ENCODE measurements at regions not wholly inside any gene's neighbourhood (a gene's known extent, or its start where the extent isn't known, plus 50 kb on each side); places are given as distances from the start of the nearest gene placed in this dataset.
"Not testable (repeated sequence)": the region's sequence is repeated elsewhere in the genome, so short reads cannot be mapped to it uniquely, and the experiment has no call there.

DNA sequence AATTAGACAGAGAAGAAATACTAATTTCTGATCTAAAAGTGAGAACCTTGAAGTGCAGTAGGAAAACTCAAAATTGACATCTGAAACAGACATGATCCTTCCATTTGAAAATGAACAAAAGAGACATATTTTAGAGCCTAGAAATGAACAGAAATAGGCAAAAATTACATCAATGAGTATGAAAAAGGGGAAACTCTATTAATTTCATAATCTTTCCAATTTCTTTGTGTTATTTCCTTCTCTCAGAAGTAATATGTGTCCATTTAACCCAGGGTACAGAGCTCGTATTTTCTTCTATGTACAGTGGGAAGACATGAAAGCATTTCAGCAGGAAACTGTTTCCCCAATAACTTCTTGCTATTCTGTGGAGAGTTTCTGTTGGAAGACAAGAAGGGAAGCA lies 263.1 kb downstream of the CGGBP1 start:
- Histone ChIP-seq H3K4me1 (ENCODE audit: insufficient read depth, low read length) (no peaks in the 10 kb centered on the region), H3K4me3 (ENCODE audit: low read depth in 1 of 2, low read length in 2 of 2) (no peak overlapping the region), H3K27ac (ENCODE audit: low read depth, low read length) (no peak overlapping the region)

DNA sequence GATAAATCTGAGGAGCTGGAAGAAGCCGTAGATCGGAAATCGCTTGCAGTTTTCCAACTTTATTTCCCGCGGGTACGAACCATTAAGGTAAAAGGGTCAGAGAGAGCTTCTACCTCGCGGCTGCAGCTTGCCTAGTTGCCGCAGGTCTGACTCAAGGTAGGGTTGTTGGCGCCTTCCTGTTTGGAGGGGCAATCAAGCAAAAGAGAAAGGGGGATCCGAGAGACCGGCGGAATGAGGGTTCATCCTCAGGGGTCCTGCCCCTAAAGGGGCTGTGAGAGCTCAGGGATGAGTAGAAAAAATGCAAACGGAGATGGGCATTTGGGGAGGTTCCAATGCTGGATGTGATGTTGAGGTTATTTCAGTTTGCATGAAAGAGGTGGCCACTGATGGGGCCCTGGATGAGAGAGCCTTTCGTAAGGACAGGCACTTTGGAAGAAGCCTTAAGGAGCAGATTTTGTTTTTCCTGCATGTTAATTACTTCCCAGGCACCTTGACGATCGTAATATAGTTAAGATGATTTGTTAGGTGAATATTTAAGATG lies 265.4 kb downstream of the CGGBP1 start:
- no peak overlapping the region for H3K27ac ChIP-seq (ENCODE audit: low read depth, low read length)
- no peaks in the 10 kb centered on the region for H3K4me1 ChIP-seq (ENCODE audit: insufficient read depth, low read length)
- no peak overlapping the region for H3K9ac ChIP-seq (ENCODE audit: low read length)
- H3K9me3 ChIP-seq (ENCODE audit: low read length), result no peaks in the 10 kb centered on the region
- peaks cover 8 to 17% of the 10 kb centered on the region in 2 donors for H3K27me3 ChIP-seq (ENCODE audit: control insufficient read depth in 1 of 2, insufficient read depth in 2 of 2, low read length in 2 of 2)
- peak overlapping the region; percentile 36 to 52 for H3K4me3 ChIP-seq (ENCODE audit: low read depth in 1 of 2, low read length in 2 of 2)
- H3K36me3 ChIP-seq (ENCODE audit: insufficient read depth, low read length), result no peaks in the 10 kb centered on the region

More for the DNA sequence above, 263.1 kb downstream of the CGGBP1 start:
- Histone ChIP-seq H3K9ac (ENCODE audit: low read length) (no peak overlapping the region), H3K27me3 (ENCODE audit: control insufficient read depth in 1 of 2, insufficient read depth in 2 of 2, low read length in 2 of 2) (peaks cover 8 to 17% of the 10 kb centered on the region in 2 donors), H3K36me3 (ENCODE audit: insufficient read depth, low read length) (no peaks in the 10 kb centered on the region), H3K9me3 (ENCODE audit: low read length) (no peaks in the 10 kb centered on the region)

DNA sequence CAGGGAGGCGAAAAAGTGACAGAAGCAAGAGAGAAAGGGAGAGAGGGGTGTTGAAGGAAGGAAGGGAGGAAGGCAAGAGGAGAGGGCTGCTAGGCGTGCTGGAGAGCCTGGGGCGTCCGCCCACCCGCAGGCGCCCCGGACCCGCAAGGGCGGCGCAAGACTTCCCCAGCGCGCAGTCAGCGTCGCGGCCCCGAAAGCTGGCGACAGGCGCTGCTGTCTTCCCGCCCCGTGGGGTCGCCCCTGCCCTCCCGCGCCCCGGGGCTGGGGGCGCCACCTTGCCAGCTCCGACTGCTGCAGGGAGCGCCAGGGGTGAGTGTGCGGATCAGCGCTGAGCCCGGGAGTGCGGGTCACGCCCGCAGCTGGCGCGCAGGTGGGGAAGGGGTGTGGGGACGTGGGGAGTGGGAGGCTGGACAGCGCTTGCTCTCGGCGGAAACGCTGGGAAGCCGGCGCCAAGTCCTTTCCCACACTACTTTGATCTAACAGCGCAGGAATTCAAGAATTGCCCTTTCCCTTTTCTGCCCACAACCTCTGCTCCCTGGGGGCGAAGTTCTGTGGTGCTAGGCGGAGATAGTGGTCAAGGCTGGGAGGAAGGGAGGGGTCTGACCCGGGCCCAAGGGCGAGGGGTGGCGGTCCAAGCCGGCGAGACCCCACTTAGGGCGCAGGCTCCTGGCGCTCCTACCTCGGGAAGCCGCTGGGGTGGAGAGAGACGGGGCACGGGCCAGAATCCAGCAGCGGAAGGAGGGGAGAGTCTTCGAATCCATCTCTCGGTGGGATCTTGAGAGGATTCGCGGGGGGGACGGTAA lies 266.1 kb downstream of the CGGBP1 start, which contains the start of gene HTR1F:
TSS of gene HTR1F (plus strand) at position 173 of the 803 bp plus-strand sequence.
- no peak within 1 kb of the TSS for H3K27ac ChIP-seq (ENCODE audit: low read depth, low read length)
- no peaks in the 10 kb centered on the region for H3K4me1 ChIP-seq (ENCODE audit: insufficient read depth, low read length)
- no peaks in the 10 kb centered on the region for H3K36me3 ChIP-seq (ENCODE audit: insufficient read depth, low read length)
- peaks cover 8 to 17% of the 10 kb centered on the region in 2 donors for H3K27me3 ChIP-seq (ENCODE audit: control insufficient read depth in 1 of 2, insufficient read depth in 2 of 2, low read length in 2 of 2)
- H3K9me3 ChIP-seq (ENCODE audit: low read length), result no peaks in the 10 kb centered on the region
- peak within 1 kb of the TSS; percentile 36 to 52 for H3K4me3 ChIP-seq (ENCODE audit: low read depth in 1 of 2, low read length in 2 of 2)
- no peak within 1 kb of the TSS for H3K9ac ChIP-seq (ENCODE audit: low read length)

DNA sequence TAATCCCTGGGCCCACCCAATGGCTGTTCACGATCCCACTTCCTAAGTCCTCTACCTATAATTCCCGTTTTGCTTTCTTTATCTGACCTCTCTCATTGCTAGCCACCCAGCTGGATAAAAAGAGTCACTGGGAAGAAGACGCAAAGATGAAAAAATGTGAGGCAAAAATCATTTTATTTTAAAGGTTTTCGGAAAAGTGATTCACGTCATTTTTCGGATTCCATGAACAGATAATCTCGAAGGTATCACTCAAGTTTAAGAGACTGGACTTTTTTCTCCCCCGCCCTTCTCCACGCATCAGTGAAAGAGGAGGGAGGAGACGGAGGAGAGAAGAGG lies 266.6 kb downstream of the CGGBP1 start:
- Histone ChIP-seq H3K27me3 (ENCODE audit: control insufficient read depth in 1 of 2, insufficient read depth in 2 of 2, low read length in 2 of 2) (peaks cover 8 to 17% of the 10 kb centered on the region in 2 donors), H3K4me1 (ENCODE audit: insufficient read depth, low read length) (no peaks in the 10 kb centered on the region), H3K36me3 (ENCODE audit: insufficient read depth, low read length) (no peaks in the 10 kb centered on the region), H3K9me3 (ENCODE audit: low read length) (no peaks in the 10 kb centered on the region), H3K4me3 (ENCODE audit: low read depth in 1 of 2, low read length in 2 of 2) (peak overlapping the region; percentile 36 to 52), H3K27ac (ENCODE audit: low read depth, low read length) (no peak overlapping the region), H3K9ac (ENCODE audit: low read length) (no peak overlapping the region)

DNA sequence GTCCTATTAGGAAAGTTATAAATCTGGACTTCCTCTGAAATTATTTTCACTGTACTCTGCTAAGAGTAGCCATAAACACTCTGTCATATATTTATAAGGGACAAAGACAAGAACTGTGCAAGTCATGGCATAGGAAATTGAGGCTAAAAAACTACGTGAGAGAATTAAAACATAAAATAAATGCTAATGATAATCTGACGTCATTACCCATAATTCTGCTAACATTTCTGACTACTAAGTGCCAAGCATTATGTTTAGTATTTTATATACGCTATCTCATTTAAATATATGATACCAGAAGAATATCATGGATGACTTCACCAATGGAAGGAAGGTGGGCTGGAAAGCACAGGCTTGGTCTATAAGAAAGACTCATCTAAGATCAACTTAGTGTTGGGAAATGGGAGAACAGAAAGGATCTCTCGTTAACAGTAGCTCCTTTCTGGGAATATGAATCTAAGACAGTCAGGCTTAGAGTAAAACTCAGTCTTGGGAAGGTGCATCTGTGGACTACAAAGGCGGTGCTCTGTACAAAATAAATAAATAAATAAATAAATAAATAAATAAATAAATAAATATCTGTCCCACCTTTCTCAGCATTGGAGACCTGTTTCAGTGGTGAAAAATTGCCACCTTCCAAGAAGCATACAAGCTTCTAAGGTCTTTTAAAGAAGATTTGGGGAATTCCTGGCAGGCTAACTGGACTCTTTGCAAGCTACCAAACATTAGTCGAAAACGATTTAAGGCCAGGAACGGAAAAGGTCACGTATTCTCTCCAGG lies 267.4 kb downstream of the CGGBP1 start:
- no peak overlapping the region for H3K4me3 ChIP-seq (ENCODE audit: low read depth in 1 of 2, low read length in 2 of 2)
- H3K4me1 ChIP-seq (ENCODE audit: insufficient read depth, low read length), result no peaks in the 10 kb centered on the region
- H3K36me3 ChIP-seq (ENCODE audit: insufficient read depth, low read length), result no peaks in the 10 kb centered on the region
- no peak overlapping the region for H3K9ac ChIP-seq (ENCODE audit: low read length)
- no peaks in the 10 kb centered on the region for H3K9me3 ChIP-seq (ENCODE audit: low read length)
- peaks cover 8 to 17% of the 10 kb centered on the region in 2 donors for H3K27me3 ChIP-seq (ENCODE audit: control insufficient read depth in 1 of 2, insufficient read depth in 2 of 2, low read length in 2 of 2)
- no peak overlapping the region for H3K27ac ChIP-seq (ENCODE audit: low read depth, low read length)

DNA sequence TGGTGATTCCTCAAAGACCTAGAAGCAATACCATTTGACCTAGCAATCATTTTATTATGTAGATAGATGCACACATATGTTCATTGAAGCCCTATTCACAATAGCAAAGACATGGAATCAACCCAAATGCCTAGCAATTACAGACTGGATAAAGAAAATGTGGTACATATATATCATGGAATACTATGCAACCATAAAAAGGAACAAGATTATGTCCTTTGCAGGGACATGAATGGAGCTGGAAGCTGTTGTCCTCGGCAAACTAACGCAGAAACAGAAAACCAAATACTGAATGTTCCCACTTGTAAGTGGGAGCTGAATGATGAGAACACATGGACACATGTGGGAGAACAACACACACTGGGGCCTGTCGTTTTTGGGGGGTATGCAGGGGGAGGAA lies 269.8 kb downstream of the CGGBP1 start:
- H3K4me1 ChIP-seq (ENCODE audit: insufficient read depth, low read length); H3K9ac ChIP-seq (ENCODE audit: low read length); H3K4me3 ChIP-seq (ENCODE audit: low read depth in 1 of 2, low read length in 2 of 2); H3K9me3 ChIP-seq (ENCODE audit: low read length); H3K36me3 ChIP-seq (ENCODE audit: insufficient read depth, low read length); H3K27ac ChIP-seq (ENCODE audit: low read depth, low read length): not testable (repeated sequence)
- peaks cover 8 to 17% of the 10 kb centered on the region in 2 donors for H3K27me3 ChIP-seq (ENCODE audit: control insufficient read depth in 1 of 2, insufficient read depth in 2 of 2, low read length in 2 of 2)

DNA sequence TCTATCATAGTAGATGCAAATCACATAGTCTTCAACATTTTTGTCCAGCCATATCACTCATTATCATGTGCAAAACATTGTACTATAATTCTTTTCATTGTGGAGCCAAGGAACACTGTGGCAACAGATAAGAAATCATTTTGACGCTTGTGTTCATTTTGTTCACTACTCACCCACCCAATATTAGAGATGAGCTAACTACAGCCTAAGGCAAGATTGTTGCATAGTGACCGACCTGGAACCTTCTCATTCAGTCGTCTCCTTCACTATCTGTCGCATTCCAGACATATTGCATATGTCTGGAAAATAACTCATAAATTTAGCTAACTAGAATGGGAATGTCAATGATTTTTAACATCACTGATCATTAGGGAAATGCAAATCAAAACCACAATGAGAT lies 270.3 kb downstream of the CGGBP1 start:
- Histone ChIP-seq H3K9ac (ENCODE audit: low read length) (no peak overlapping the region), H3K9me3 (ENCODE audit: low read length) (no peaks in the 10 kb centered on the region), H3K27me3 (ENCODE audit: control insufficient read depth in 1 of 2, insufficient read depth in 2 of 2, low read length in 2 of 2) (peaks cover 6 to 17% of the 10 kb centered on the region in 2 donors), H3K4me3 (ENCODE audit: low read depth in 1 of 2, low read length in 2 of 2) (no peak overlapping the region), H3K27ac (ENCODE audit: low read depth, low read length) (no peak overlapping the region), H3K36me3 (ENCODE audit: insufficient read depth, low read length) (no peaks in the 10 kb centered on the region), H3K4me1 (ENCODE audit: insufficient read depth, low read length) (no peaks in the 10 kb centered on the region)

DNA sequence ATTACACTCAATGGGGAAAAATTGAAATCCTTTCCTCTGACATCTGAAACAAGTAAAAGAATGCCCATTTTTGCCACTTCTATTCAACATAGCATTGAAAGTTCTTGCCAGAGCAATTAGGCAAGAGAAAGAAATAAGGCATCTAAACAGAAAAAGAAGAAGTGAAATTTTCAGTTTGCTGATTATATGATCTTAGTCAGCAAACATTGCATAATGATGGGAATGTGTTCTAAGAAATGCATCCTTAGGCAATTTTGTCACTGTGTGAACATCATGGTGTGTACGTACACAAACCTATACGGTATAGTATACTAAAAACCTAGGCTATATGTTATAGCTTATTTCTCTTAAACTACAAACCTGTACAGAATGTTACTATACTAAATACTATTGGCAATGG lies 278.0 kb downstream of the CGGBP1 start:
- Histone ChIP-seq H3K9ac (ENCODE audit: low read length) (no peak overlapping the region), H3K4me1 (ENCODE audit: insufficient read depth, low read length) (no peaks in the 10 kb centered on the region), H3K27me3 (ENCODE audit: control insufficient read depth in 1 of 2, insufficient read depth in 2 of 2, low read length in 2 of 2) (no peaks in the 10 kb centered on the region), H3K9me3 (ENCODE audit: low read length) (no peaks in the 10 kb centered on the region), H3K27ac (ENCODE audit: low read depth, low read length) (no peak overlapping the region), H3K36me3 (ENCODE audit: insufficient read depth, low read length) (no peaks in the 10 kb centered on the region), H3K4me3 (ENCODE audit: low read depth in 1 of 2, low read length in 2 of 2) (no peak overlapping the region)

DNA sequence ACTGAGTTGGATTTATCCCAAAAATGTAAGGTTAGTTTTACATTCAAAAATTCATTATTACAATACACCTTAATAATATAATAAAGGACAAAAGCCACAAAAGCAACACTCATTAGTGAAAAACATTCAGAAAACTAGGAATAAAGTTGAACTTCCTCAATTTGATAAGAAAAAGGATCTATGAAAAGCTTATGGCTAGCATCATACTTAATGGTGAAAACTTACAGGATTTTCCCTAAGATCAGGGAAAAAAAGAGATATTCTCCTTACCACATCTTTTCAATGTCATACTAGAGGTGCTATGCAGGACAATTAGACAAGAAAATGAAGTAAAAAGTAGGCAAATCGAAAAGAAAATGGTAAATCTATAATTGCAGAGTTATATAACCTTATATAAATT lies 279.9 kb downstream of the CGGBP1 start:
- Histone ChIP-seq H3K4me3 (ENCODE audit: low read depth in 1 of 2, low read length in 2 of 2) (no peak overlapping the region), H3K36me3 (ENCODE audit: insufficient read depth, low read length) (no peaks in the 10 kb centered on the region), H3K27me3 (ENCODE audit: control insufficient read depth in 1 of 2, insufficient read depth in 2 of 2, low read length in 2 of 2) (no peaks in the 10 kb centered on the region), H3K4me1 (ENCODE audit: insufficient read depth, low read length) (no peaks in the 10 kb centered on the region), H3K27ac (ENCODE audit: low read depth, low read length) (no peak overlapping the region), H3K9me3 (ENCODE audit: low read length) (no peaks in the 10 kb centered on the region), H3K9ac (ENCODE audit: low read length) (no peak overlapping the region)

DNA sequence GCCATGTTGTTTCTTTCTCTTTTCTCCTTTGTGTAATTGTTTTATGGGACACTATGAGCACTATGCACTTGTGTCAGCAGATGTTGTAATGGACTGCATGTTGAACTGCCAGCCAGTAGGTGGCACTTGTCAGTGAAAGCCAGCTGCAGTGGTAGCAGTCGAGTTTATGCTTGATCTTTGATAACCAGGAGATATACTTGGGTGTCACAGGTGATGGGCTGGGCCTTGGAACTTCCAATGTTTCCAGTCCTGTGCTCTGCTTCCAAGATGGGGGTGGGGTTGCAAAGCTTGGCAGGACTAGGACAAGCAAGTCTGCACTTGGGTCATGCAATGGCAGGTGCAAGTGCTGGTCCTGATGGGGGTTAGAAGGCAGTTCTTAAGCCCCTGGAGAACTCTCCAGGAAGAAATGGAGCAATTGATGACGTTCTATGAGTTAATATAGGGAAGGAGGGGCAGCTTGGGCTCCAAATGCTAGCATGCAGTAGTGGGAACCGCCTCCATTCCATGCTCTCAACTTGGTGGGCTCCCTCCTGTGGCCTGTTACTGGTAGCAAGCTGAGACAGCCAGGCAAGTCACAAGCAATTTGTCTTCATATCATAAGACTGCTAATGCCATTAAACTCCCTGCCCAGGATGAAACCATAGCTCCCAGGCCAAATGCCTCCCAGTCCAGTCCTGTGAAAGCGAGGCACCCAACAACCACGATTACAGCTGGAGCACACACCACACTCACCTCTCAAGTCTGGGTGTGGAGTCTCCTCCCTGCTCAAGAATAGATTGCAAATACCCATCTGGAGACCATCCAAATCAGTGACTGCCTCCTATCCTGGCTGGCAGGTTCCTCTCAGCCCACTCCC lies 287.2 kb downstream of the CGGBP1 start:
- Histone ChIP-seq H3K27ac (ENCODE audit: low read depth, low read length) (no peak overlapping the region), H3K4me1 (ENCODE audit: insufficient read depth, low read length) (no peaks in the 10 kb centered on the region), H3K9me3 (ENCODE audit: low read length) (no peaks in the 10 kb centered on the region), H3K27me3 (ENCODE audit: control insufficient read depth in 1 of 2, insufficient read depth in 2 of 2, low read length in 2 of 2) (no peaks in the 10 kb centered on the region), H3K9ac (ENCODE audit: low read length) (no peak overlapping the region), H3K4me3 (ENCODE audit: low read depth in 1 of 2, low read length in 2 of 2) (no peak overlapping the region), H3K36me3 (ENCODE audit: insufficient read depth, low read length) (no peaks in the 10 kb centered on the region)

DNA sequence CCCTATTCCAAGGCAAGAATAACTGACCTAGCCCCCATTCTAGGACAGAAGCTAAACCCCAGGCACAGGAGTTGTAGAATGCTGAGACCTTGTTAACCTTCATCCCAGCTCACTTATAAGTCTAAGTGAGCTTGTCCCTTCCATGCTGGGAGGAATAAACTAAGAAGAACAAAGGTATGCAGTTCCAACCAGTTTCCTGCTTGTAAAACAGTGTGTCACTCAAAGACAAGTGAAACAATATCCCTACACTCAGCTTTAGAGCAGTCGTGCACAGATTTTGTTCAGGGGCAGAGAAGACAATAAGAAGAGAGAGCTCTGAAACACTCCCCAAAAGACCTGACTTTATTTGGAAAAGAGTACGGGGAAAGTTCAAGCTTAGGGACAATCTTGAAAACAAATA lies 292.1 kb downstream of the CGGBP1 start:
- H3K36me3 ChIP-seq (ENCODE audit: insufficient read depth, low read length), result no peaks in the 10 kb centered on the region
- H3K27me3 ChIP-seq (ENCODE audit: control insufficient read depth in 1 of 2, insufficient read depth in 2 of 2, low read length in 2 of 2), result no peaks in the 10 kb centered on the region
- H3K4me3 ChIP-seq (ENCODE audit: low read depth in 1 of 2, low read length in 2 of 2), result no peak overlapping the region
- no peaks in the 10 kb centered on the region for H3K4me1 ChIP-seq (ENCODE audit: insufficient read depth, low read length)
- H3K9me3 ChIP-seq (ENCODE audit: low read length), result no peaks in the 10 kb centered on the region
- no peak overlapping the region for H3K27ac ChIP-seq (ENCODE audit: low read depth, low read length)
- H3K9ac ChIP-seq (ENCODE audit: low read length), result no peak overlapping the region

Data from muscle layer of colon (tissue), 2 donors.